GM12874 (cell line): ENCODE measurements at regions not wholly inside any gene's neighbourhood (a gene's known extent, or its start where the extent isn't known, plus 50 kb on each side); places are given as distances from the start of the nearest gene placed in this dataset.

Source experiments
- TF ChIP-seq, protein P1 (sequence below): IDR thresholded peaks from 2 replicates; pipeline ENCODE4 v1.5.1; 2011; ENCODE audit warnings: low read depth, mild to moderate bottlenecking, control low read depth, low read length, moderate library complexity; ENCODE audit not compliant: insufficient read depth

DNA sequence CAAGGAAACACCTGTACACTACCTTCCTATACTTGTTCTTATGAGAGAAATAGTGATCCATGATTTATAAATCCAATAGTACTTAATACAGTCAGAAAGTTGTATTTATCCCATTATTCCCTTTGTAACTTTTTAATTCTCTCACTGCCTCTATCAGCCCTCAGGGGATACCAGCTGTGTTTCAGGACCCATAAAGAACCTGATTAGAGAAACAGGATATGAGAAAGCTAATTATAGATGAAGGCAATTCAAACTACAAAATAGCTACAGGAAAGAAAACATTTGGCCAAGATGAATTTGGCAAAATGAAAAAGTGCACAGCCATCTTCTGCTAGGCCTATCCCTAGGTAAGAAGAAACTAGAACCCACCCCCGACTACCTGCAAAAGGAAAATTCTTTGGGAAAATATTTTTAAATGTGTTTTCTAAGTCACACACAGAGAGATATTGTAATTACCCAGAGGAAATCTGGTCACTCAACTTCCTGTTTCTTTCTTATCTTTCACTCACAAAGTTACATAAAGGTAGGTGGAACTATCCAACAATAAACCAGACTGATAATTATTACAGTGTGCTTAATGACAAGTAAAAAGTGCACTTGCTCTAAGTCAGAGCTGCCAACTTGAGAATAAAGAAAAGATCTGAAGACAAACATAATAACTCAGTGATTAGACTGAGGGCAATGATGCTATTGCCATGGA, 836.5 kb upstream of the HTR2C start:
- TF ChIP-seq, protein P1, sequence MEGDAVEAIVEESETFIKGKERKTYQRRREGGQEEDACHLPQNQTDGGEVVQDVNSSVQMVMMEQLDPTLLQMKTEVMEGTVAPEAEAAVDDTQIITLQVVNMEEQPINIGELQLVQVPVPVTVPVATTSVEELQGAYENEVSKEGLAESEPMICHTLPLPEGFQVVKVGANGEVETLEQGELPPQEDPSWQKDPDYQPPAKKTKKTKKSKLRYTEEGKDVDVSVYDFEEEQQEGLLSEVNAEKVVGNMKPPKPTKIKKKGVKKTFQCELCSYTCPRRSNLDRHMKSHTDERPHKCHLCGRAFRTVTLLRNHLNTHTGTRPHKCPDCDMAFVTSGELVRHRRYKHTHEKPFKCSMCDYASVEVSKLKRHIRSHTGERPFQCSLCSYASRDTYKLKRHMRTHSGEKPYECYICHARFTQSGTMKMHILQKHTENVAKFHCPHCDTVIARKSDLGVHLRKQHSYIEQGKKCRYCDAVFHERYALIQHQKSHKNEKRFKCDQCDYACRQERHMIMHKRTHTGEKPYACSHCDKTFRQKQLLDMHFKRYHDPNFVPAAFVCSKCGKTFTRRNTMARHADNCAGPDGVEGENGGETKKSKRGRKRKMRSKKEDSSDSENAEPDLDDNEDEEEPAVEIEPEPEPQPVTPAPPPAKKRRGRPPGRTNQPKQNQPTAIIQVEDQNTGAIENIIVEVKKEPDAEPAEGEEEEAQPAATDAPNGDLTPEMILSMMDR = no peak

DNA sequence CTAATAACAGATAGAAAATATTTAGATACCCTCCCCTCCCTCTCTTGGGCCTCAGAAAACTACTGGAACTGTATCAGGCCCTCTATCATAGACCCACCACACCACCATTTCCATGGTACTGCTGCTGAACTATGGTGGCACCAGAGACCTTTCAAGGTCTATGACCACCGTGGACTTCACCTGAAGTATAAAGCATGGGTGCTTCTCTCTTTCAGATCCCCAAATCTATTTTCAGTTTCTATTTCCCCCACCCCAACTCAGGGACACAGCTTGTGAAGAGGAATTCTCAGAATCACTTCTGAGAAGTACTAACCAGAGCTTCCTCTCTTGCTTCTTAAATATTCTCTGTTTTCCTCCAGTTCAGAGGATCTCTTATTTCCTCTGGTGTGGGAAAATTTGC, 840.8 kb upstream of the HTR2C start:
- TF ChIP-seq, protein P1 = no peak

DNA sequence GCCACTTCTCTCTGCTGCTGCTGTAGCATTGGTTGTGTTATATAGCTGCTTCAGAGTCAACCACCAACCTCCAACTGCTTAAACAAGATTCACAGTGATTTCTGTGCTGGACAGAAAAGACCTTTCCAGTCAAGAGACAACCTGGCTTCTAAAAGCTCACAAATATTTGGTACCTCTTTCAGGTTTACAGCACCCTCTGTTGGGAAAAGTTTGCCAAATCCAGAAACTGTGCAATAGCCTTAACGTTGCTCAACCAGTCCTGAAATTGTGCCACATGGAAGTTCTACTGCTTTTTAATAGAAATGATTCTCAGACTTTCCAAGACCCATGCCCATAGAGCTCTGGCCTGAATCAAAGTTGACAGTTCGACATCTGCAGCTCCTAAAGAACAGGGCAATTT, 842.1 kb upstream of the HTR2C start:
- TF ChIP-seq, protein P1 = no peak

DNA sequence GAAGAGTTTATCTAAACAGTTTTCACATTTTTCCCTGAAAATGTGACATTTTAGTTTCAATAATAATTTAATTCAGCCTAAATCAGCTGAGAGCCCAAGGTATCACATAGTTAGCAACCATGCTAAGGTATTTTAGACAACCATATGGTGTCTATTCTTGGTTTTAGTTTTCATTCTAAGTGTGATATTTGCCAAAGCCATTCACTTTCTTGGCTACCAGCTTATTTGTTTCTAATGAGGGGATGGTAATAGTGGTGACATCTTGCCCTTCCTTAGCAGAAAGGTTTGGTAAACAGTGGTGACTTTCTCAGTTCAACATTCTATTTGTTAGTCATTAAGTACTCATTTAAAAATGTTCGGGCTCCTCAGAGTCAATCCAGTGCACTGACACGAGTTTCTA, 854.9 kb upstream of the HTR2C start:
- TF ChIP-seq, protein P1 = no peak

DNA sequence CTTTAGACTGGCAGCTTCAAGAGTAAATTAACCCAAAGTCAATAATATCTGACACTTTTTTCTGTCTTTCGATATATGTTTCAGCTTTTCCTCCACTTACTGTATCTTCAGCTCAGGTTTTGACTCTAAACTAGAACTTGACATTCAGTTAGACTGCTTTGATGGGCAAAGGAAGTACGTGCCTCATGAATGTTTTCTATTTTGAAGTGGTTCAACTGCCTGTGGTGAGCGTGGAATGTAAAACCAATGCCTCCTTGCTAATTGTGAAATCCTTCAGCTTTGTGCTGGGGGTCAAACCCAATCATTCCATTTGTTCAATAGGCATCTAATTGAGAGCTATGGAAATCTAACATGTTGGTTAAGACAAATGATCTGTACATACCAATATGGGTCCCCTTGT, 857.0 kb upstream of the HTR2C start:
- TF ChIP-seq, protein P1 = no peak

DNA sequence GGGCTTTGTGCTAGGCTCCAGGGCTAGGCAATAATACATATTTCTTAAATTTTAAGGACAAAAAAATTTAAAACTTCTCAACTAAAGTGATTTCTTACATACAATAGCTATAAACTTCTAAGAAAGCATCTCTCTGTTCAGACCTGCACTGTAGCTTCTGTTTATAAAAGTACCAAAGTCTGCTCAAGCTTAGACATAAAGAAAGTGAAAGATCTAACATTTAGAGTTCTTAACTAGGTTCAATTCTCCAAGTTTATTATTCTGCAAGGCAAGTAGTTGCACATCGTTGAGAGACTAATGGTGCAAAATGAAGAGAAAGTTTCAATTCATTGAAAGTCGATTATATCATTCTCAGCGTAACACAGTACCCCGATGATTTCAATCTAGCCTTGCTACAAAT, 857.4 kb upstream of the HTR2C start:
- TF ChIP-seq, protein P1 = no peak

DNA sequence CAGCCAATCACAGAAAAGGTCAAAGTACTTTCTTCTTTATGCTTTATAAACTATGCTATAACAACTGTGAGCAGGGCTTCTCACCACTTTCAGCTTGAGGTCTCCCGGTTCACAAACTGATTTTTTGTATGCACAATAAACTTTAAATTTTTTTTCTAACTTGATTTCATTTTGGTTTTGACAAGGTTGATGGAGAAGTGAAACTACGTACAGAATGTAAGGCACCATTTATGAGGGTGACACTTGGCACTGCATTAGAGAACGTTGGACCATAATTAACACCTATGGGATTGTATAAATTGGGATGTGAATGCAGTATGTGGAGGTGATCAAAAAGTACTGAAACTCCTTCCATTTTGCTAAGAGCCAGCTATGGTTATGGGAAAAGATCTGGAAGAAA, 857.9 kb upstream of the HTR2C start:
- TF ChIP-seq, protein P1 = no peak

DNA sequence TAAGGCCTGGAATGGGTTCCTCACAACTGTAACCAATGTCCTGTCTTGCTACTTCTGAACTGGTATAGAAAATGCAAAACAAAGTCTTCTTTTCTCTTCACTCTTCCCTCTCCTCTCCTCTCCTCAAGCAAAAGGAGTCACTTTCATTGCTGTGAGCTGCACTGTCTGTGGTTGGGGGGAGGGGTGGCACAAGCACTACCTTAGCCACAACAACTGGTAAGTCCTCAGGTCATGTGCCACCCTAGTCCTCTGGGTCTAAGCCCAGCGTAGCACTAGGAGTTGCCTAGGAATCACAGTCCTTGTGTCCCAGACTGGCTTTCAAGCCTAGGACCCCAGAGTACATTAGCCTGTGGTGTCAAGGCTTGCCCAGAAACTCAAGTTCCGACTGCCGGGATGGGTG, 859.3 kb upstream of the AMOT start:
- TF ChIP-seq, protein P1 = no peak
